ENCODE measurements at regions not wholly inside any gene's neighbourhood (a gene's known extent, or its start where the extent isn't known, plus 50 kb on each side); places are given as distances from the start of the nearest gene placed in this dataset.

DNA sequence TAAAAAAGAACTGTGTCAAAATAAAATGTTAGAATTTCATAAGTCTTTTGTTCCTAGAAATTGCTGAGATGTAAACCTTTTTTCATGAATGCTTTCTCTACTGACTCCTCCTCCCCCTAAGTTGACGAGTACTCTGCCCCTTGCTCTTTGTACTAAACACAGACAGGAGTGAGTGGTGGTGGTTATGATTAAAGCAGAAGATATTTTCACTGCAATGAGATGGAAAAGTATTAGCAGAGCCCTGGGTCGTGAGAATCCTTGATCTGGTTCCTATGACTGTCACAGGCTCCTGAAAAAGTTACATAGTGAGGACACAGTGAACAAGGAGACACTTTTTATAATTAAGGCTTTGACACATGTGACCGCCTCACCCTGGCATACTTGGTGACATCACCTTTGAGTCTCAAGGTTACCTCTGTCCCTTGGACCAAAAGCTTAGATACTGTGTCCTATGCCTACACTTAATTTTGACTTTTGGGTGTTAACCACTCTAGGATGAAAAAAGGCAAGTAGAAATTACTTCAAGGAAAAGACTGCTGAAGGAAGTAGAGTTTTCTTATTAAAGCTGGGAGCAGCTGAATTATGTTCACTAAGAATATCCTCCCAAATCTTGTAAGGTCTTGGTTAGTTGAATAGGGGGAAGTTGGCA is 130.4 kb upstream of the LYSMD4 start:
- TF ChIP-seq, protein P1, sequence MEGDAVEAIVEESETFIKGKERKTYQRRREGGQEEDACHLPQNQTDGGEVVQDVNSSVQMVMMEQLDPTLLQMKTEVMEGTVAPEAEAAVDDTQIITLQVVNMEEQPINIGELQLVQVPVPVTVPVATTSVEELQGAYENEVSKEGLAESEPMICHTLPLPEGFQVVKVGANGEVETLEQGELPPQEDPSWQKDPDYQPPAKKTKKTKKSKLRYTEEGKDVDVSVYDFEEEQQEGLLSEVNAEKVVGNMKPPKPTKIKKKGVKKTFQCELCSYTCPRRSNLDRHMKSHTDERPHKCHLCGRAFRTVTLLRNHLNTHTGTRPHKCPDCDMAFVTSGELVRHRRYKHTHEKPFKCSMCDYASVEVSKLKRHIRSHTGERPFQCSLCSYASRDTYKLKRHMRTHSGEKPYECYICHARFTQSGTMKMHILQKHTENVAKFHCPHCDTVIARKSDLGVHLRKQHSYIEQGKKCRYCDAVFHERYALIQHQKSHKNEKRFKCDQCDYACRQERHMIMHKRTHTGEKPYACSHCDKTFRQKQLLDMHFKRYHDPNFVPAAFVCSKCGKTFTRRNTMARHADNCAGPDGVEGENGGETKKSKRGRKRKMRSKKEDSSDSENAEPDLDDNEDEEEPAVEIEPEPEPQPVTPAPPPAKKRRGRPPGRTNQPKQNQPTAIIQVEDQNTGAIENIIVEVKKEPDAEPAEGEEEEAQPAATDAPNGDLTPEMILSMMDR (IDR thresholded peaks at IDR 0.05; ENCODE audit: control extremely low read depth in 1 of 3, insufficient read depth in 1 of 3, low read depth in 1 of 3, low read length in 3 of 3), result no peak
- no peak for TF ChIP-seq POLR2AphosphoS5 (IDR thresholded peaks at IDR 0.05; ENCODE audit: low read depth, low read length)
- TF ChIP-seq, protein P2, sequence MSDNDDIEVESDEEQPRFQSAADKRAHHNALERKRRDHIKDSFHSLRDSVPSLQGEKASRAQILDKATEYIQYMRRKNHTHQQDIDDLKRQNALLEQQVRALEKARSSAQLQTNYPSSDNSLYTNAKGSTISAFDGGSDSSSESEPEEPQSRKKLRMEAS (IDR thresholded peaks at IDR 0.05), result no peak
- TF ChIP-seq, protein P3, sequence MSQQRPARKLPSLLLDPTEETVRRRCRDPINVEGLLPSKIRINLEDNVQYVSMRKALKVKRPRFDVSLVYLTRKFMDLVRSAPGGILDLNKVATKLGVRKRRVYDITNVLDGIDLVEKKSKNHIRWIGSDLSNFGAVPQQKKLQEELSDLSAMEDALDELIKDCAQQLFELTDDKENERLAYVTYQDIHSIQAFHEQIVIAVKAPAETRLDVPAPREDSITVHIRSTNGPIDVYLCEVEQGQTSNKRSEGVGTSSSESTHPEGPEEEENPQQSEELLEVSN (IDR thresholded peaks at IDR 0.05), result no peak
- no peak for TF ChIP-seq CHD2 (IDR thresholded peaks at IDR 0.05; ENCODE audit: low read length)
- TF ChIP-seq BCL11A (IDR thresholded peaks at IDR 0.05; ENCODE audit: low read depth in 2 of 2, low read length in 2 of 2), result no peak
- TF ChIP-seq CEBPB (IDR thresholded peaks at IDR 0.05; ENCODE audit: low read depth, low read length), result no peak
- TF ChIP-seq SP1 (IDR thresholded peaks at IDR 0.05; ENCODE audit: low read depth, low read length), result no peak
- no peak for TF ChIP-seq SUZ12 (IDR thresholded peaks at IDR 0.05; ENCODE audit: low read length)
- TF ChIP-seq JUN (IDR thresholded peaks at IDR 0.05; ENCODE audit: low read depth, low read length), result no peak
- no peak for TF ChIP-seq SIRT6 (IDR thresholded peaks at IDR 0.05; ENCODE audit: low read length)
